CD14-positive monocyte (primary cell): ENCODE measurements at regions not wholly inside any gene's neighbourhood (a gene's known extent, or its start where the extent isn't known, plus 50 kb on each side); places are given as distances from the start of the nearest gene placed in this dataset.

Experiments used
- DNase-seq, 3 donors: peaks; one replicate each; pipeline ENCODE4 v3.0.0-alpha.2; 2011 to 2022
- H2AFZ ChIP-seq: 2 replicates; pipeline ENCODE4 v1.6.0; 2012; ENCODE audit warnings: mild to moderate bottlenecking, low read depth, low read length, inconsistent platforms; ENCODE audit not compliant: insufficient read depth, poor library complexity, severe bottlenecking
- H3K27ac ChIP-seq, 2 donors: 1 replicate in 1 of 2; 2 replicates in 1 of 2; pipeline ENCODE4 v1.5.1; 2012 to 2013; ENCODE audit warnings: low read length in 2 of 2, control low read depth in 1 of 2, inconsistent platforms in 1 of 2, low read depth in 1 of 2, mild to moderate bottlenecking in 1 of 2
- H3K27me3 ChIP-seq, 2 donors: one replicate each; pipeline versions ENCODE4 v1.6.0 to v1.6.1; 2011 to 2013; ENCODE audit warnings: low read length in 2 of 2; ENCODE audit not compliant: control insufficient read depth in 2 of 2, insufficient read depth in 2 of 2
- H3K36me3 ChIP-seq, 2 donors: replicated peaks in 1 of 2; 1 replicate in 1 of 2; 2 replicates in 1 of 2; pipeline versions ENCODE4 v1.5.1 to v1.6.1; 2012 to 2013; ENCODE audit warnings: low read length in 2 of 2, control low read depth in 1 of 2, inconsistent platforms in 1 of 2, mild to moderate bottlenecking in 1 of 2; ENCODE audit not compliant: insufficient read depth in 2 of 2, control insufficient read depth in 1 of 2
- H3K4me1 ChIP-seq, 2 donors: 1 replicate in 1 of 2; 2 replicates in 1 of 2; pipeline versions ENCODE4 v1.5.1 to v1.6.1; 2012 to 2013; ENCODE audit warnings: low read length in 2 of 2, control low read depth in 1 of 2, inconsistent platforms in 1 of 2, mild to moderate bottlenecking in 1 of 2, moderate library complexity in 1 of 2; ENCODE audit not compliant: insufficient read depth in 2 of 2, control insufficient read depth in 1 of 2
- H3K4me2 ChIP-seq: replicated peaks from 2 replicates; pipeline ENCODE3; 2012; ENCODE audit warnings: low read length, moderate library complexity, mild to moderate bottlenecking; ENCODE audit not compliant: poor library complexity, severe bottlenecking; ENCODE audit errors: extremely low read depth
- H3K4me3 ChIP-seq, 3 experiments: fragments of 200-600 bp in 1 of 3; sonication (generic) in 1 of 3; replicated peaks in 1 of 3; 1 replicate in 2 of 3; 2 replicates in 1 of 3; pipeline ENCODE4 v1.5.1; 2011 to 2013; ENCODE audit warnings: low read length in 3 of 3, mild to moderate bottlenecking in 3 of 3, control low read depth in 2 of 3, low read depth in 2 of 3, inconsistent platforms in 1 of 3, moderate library complexity in 1 of 3
- H3K79me2 ChIP-seq: 2 replicates; pipeline ENCODE4 v1.6.0; 2012; ENCODE audit warnings: mild to moderate bottlenecking, control low read depth, inconsistent platforms, low read length, moderate library complexity; ENCODE audit not compliant: insufficient read depth
- H3K9ac ChIP-seq: 2 replicates; pipeline ENCODE4 v1.6.0; 2017; ENCODE audit warnings: low read length, mild to moderate bottlenecking; ENCODE audit not compliant: insufficient read depth, poor library complexity, severe bottlenecking
- H3K9me3 ChIP-seq, 2 donors: replicated peaks in 1 of 2; 1 replicate in 1 of 2; 2 replicates in 1 of 2; pipeline versions ENCODE4 v1.5.1 to v1.6.1; 2012 to 2013; ENCODE audit warnings: low read length in 2 of 2, control low read depth in 1 of 2; ENCODE audit not compliant: control insufficient read depth in 1 of 2, insufficient read depth in 1 of 2
- H4K20me1 ChIP-seq: 2 replicates; pipeline ENCODE4 v1.6.0; 2012; ENCODE audit warnings: mild to moderate bottlenecking, low read length, control low read depth, moderate library complexity; ENCODE audit not compliant: insufficient read depth
- H3K27ac Mint-ChIP-seq, 7 donors: one replicate each; pipeline ENCODE4 v1.8.0; 2020; ENCODE audit warnings: mild to moderate bottlenecking in 7 of 7, mixed read lengths in 7 of 7, moderate library complexity in 6 of 7, inconsistent platforms in 2 of 7
- H3K27me3 Mint-ChIP-seq, 3 donors: one replicate each; pipeline ENCODE4 v1.8.0; 2021 to 2022; ENCODE audit warnings: low read depth in 3 of 3, mild to moderate bottlenecking in 3 of 3, mixed read lengths in 3 of 3, moderate library complexity in 3 of 3, inconsistent platforms in 1 of 3
- H3K36me3 Mint-ChIP-seq, 2 donors: one replicate each; pipeline ENCODE4 v1.8.0; 2020; ENCODE audit warnings: mixed read lengths in 2 of 2, inconsistent platforms in 1 of 2, mild to moderate bottlenecking in 1 of 2
- H3K4me1 Mint-ChIP-seq: one replicate; pipeline ENCODE4 v1.8.0; 2020; ENCODE audit warnings: mild to moderate bottlenecking, mixed read lengths
- H3K4me3 Mint-ChIP-seq, 2 donors: one replicate each; pipeline ENCODE4 v1.8.0; 2020; ENCODE audit warnings: mild to moderate bottlenecking in 2 of 2, mixed read lengths in 2 of 2, moderate library complexity in 1 of 2
- H3K9me3 Mint-ChIP-seq, 7 donors: one replicate each; pipeline ENCODE4 v1.8.0; 2020 to 2022; ENCODE audit warnings: mixed read lengths in 7 of 7, mild to moderate bottlenecking in 6 of 7, moderate library complexity in 6 of 7, inconsistent platforms in 2 of 7
- WGBS: methylation state at CpG from one replicate; pipeline ENCODE4 v1.1.5; 2013; ENCODE audit warnings: missing lambda C conversion rate; ENCODE audit not compliant: insufficient coverage; 5-methylcytosine and 5-hydroxymethylcytosine counted together
- intact Hi-C, 2 donors: fragments of 100-400 bp; cut with micrococcal nuclease; formaldehyde crosslinking; loops; one replicate each; pipeline versions ENCODE4 v1.15.0 to v1.15.1; 2023
- TF ChIP-seq, protein P1 (sequence below): fragments of 200-600 bp; IDR thresholded peaks from one replicate; pipeline ENCODE4 v1.8.0; 2022; ENCODE audit warnings: antibody characterized with exemption, mild to moderate bottlenecking

- no peak overlapping the region for H3K4me3 Mint-ChIP-seq
Observed at GRCh38 chr11:110015695-110016094, 77.5 kb upstream of the ZC3H12C start.

GRCh38 chr11:110019675-110020074, 73.5 kb upstream of the ZC3H12C start:
- no CpG with 5 or more reads among the region's 3 CpGs for WGBS
- Mint-ChIP-seq H3K4me1 (no peaks in the 10 kb centered on the region), H3K27me3 (peaks cover 0 to 2% (median 0%) of the 10 kb centered on the region in 3 donors), H3K4me3 (no peak overlapping the region), H3K27ac (peak overlapping the region in 1 of 7 donors; percentile 60), H3K9me3 (peaks cover 0 to 7% (median 5%) of the 10 kb centered on the region in 7 donors), H3K36me3 (no peaks in the 10 kb centered on the region)
- Histone ChIP-seq H3K4me2 (no peak overlapping the region), H3K9ac (no peak overlapping the region), H3K36me3 (no peaks in the 10 kb centered on the region), H4K20me1 (no peaks in the 10 kb centered on the region), H3K27me3 (no peaks in the 10 kb centered on the region), H2AFZ (no peak overlapping the region), H3K4me3 (no peak overlapping the region), H3K27ac (no peak overlapping the region), H3K9me3 (no peaks in the 10 kb centered on the region), H3K4me1 (no peaks in the 10 kb centered on the region), H3K79me2 (no peaks in the 10 kb centered on the region)
- TF ChIP-seq, protein P1, sequence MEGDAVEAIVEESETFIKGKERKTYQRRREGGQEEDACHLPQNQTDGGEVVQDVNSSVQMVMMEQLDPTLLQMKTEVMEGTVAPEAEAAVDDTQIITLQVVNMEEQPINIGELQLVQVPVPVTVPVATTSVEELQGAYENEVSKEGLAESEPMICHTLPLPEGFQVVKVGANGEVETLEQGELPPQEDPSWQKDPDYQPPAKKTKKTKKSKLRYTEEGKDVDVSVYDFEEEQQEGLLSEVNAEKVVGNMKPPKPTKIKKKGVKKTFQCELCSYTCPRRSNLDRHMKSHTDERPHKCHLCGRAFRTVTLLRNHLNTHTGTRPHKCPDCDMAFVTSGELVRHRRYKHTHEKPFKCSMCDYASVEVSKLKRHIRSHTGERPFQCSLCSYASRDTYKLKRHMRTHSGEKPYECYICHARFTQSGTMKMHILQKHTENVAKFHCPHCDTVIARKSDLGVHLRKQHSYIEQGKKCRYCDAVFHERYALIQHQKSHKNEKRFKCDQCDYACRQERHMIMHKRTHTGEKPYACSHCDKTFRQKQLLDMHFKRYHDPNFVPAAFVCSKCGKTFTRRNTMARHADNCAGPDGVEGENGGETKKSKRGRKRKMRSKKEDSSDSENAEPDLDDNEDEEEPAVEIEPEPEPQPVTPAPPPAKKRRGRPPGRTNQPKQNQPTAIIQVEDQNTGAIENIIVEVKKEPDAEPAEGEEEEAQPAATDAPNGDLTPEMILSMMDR = no peak
- intact Hi-C loops = no loop called here
- DNase-seq = peak; percentile 5 to 75 (median 25)

More at GRCh38 chr11:110015695-110016094, 77.5 kb upstream of the ZC3H12C start:
- DNase-seq = no peak
- Mint-ChIP-seq H3K4me1 (no peaks in the 10 kb centered on the region), H3K9me3 (peaks cover 10 to 25% (median 18%) of the 10 kb centered on the region in 7 donors), H3K27ac (no peak overlapping the region), H3K36me3 (no peaks in the 10 kb centered on the region), H3K27me3 (peaks cover 0 to 2% (median 1%) of the 10 kb centered on the region in 3 donors)
- Histone ChIP-seq H3K4me2 (no peak overlapping the region), H3K9ac (no peak overlapping the region), H3K27ac (no peak overlapping the region), H3K27me3 (no peaks in the 10 kb centered on the region), H4K20me1 (no peaks in the 10 kb centered on the region), H2AFZ (no peak overlapping the region), H3K79me2 (no peaks in the 10 kb centered on the region), H3K36me3 (no peaks in the 10 kb centered on the region), H3K9me3 (peaks cover 0 to 5% of the 10 kb centered on the region in 2 donors), H3K4me1 (no peaks in the 10 kb centered on the region), H3K4me3 (no peak overlapping the region)
- TF ChIP-seq, protein P1 = no peak
- intact Hi-C loops = no loop called here
